Skeletal muscle satellite cell (primary cell): ENCODE measurements at regions not wholly inside any gene's neighbourhood (a gene's known extent, or its start where the extent isn't known, plus 50 kb on each side); places are given as distances from the start of the nearest gene placed in this dataset.

Experiments used
- H3K27me3 ChIP-seq: 2 replicates; pipeline ENCODE4 v1.7.0; 2013; ENCODE audit warnings: low read length; ENCODE audit not compliant: control insufficient read depth, insufficient read depth
- H3K36me3 ChIP-seq: 2 replicates; pipeline ENCODE4 v1.7.0; 2013; ENCODE audit warnings: mild to moderate bottlenecking, control low read depth, low read length; ENCODE audit not compliant: insufficient read depth
- H3K4me1 ChIP-seq: 2 replicates; pipeline ENCODE4 v1.7.0; 2013; ENCODE audit warnings: low read length; ENCODE audit not compliant: control insufficient read depth, insufficient read depth
- H3K4me2 ChIP-seq: 2 replicates; pipeline ENCODE4 v1.7.0; 2013; ENCODE audit warnings: mild to moderate bottlenecking, low read length
- H3K4me3 ChIP-seq: 2 replicates; pipeline ENCODE4 v1.7.0; 2013; ENCODE audit warnings: low read length
- H3K9ac ChIP-seq: 2 replicates; pipeline ENCODE4 v1.7.0; 2013; ENCODE audit warnings: mild to moderate bottlenecking, low read depth, low read length, moderate library complexity
- H3K9me3 ChIP-seq: replicated peaks from 2 replicates; pipeline ENCODE4 v1.7.0; 2013; ENCODE audit warnings: mild to moderate bottlenecking, control low read depth, low read length

GRCh38 chr2:129465045-129465444 lies 514.4 kb upstream of the RAB6C start:
- H3K4me2 ChIP-seq: no peak overlapping the region
- no peak overlapping the region for H3K4me3 ChIP-seq
- no peaks in the 10 kb centered on the region for H3K27me3 ChIP-seq
- H3K9ac ChIP-seq: no peak overlapping the region
- no peaks in the 10 kb centered on the region for H3K4me1 ChIP-seq
- H3K9me3 ChIP-seq: peaks cover 31% of the 10 kb centered on the region
- no peaks in the 10 kb centered on the region for H3K36me3 ChIP-seq

DNA sequence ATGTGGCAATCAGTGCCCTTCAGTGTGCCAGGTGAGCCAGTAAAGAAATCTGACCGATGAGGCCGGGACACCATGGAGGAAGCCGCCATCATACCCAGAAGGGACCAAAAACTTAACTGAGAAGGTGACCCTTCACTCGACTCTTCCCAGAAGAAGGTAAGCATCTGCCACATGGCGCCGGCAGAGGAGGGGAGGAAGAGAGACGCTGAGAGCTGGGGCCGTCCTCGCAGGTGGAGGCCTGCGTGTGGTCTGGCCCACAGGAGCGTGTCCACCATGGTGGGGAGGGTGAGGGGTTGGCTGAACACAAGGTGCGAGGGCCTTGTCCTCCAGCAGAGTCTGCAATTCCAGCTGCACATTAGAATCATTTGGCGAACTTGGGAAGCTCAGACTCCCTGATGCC lies 513.1 kb upstream of the RAB6C start:
- no peak overlapping the region for H3K4me3 ChIP-seq
- no peaks in the 10 kb centered on the region for H3K36me3 ChIP-seq
- no peak overlapping the region for H3K9ac ChIP-seq
- no peaks in the 10 kb centered on the region for H3K4me1 ChIP-seq
- peaks cover 31% of the 10 kb centered on the region for H3K9me3 ChIP-seq
- no peak overlapping the region for H3K4me2 ChIP-seq
- H3K27me3 ChIP-seq: no peaks in the 10 kb centered on the region

DNA sequence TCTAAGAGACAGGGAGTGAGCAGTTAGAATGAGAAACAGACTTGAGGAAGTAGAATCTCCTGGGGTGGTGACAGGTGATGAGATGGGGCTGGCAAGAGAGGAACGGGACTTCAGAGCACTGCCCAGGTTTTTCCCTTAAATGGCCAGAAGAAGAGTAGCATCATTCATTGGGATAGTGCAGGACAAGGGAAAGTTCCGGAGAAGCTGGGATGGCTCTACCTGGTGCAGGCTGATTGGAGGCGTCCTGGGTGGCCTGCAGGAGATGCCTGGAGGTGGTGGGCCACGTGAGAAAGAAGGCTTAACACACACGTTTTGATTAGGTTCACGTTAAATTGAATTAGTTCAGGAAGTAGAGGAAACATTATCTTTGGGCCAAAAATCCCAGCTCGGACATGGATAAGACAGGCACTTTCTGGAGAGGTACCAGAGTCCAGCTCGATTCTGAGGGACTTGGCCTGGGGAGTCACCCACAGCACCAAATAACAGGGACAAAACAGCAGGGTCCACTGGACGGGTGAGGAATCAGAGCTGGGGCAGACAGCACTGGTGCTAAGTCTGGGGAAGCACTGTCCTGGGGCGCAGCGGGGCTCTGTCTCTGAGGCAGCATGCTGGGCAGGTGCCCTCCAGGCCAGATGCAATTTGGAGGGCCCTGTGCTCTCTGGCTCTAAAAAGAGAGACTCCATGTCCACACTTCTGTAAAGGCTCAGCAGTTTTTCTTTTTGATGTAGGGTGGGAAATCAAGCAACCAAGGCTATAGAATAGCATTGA lies 512.3 kb upstream of the RAB6C start:
- Histone ChIP-seq H3K4me2 (no peak overlapping the region), H3K36me3 (no peaks in the 10 kb centered on the region), H3K4me1 (no peaks in the 10 kb centered on the region), H3K4me3 (no peak overlapping the region), H3K9me3 (peaks cover 24% of the 10 kb centered on the region), H3K27me3 (no peaks in the 10 kb centered on the region), H3K9ac (no peak overlapping the region)

- Histone ChIP-seq H3K4me3 (no peak overlapping the region), H3K4me1 (no peaks in the 10 kb centered on the region), H3K27me3 (no peaks in the 10 kb centered on the region), H3K4me2 (no peak overlapping the region), H3K36me3 (no peaks in the 10 kb centered on the region), H3K9me3 (peaks cover 24% of the 10 kb centered on the region), H3K9ac (no peak overlapping the region)
Measured at GRCh38 chr2:129467941-129468340, 511.5 kb upstream of the RAB6C start.

DNA sequence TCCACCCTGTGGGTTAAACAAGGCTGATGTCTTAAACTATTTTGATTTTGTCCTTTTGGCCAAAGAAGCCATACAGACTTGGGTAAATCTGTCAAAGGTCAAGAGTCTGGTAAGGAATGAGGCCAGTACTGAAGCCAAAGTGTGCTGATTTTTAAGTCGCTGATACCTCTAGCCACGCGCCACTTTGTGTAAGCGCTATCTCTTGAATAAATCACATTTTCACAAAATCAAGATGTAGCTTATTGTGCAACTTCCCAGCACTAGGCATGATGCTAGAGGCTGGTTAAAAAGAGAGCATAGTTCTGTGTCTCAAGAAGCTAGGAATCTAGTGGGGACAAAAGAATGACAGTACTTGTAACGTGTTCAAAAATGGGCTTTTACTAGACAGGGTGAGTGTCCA lies 510.6 kb upstream of the RAB6C start:
- Histone ChIP-seq H3K4me3 (no peak overlapping the region), H3K4me1 (no peaks in the 10 kb centered on the region)

GRCh38 chr2:129469389-129469788 lies 510.1 kb upstream of the RAB6C start:
- H3K4me1 ChIP-seq: no peaks in the 10 kb centered on the region
- no peaks in the 10 kb centered on the region for H3K36me3 ChIP-seq
- H3K4me3 ChIP-seq: no peak overlapping the region
- H3K4me2 ChIP-seq: no peak overlapping the region
- no peaks in the 10 kb centered on the region for H3K27me3 ChIP-seq
- no peak overlapping the region for H3K9ac ChIP-seq
- H3K9me3 ChIP-seq: peaks cover 22% of the 10 kb centered on the region

More for the DNA sequence above, 510.6 kb upstream of the RAB6C start:
- Histone ChIP-seq H3K36me3 (no peaks in the 10 kb centered on the region), H3K27me3 (no peaks in the 10 kb centered on the region), H3K9ac (no peak overlapping the region), H3K4me2 (no peak overlapping the region), H3K9me3 (peaks cover 24% of the 10 kb centered on the region)

GRCh38 chr2:129469871-129470270 lies 509.6 kb upstream of the RAB6C start:
- Histone ChIP-seq H3K36me3 (no peaks in the 10 kb centered on the region), H3K4me3 (no peak overlapping the region), H3K9me3 (peaks cover 17% of the 10 kb centered on the region), H3K27me3 (no peaks in the 10 kb centered on the region), H3K4me2 (no peak overlapping the region), H3K4me1 (no peaks in the 10 kb centered on the region), H3K9ac (no peak overlapping the region)

DNA sequence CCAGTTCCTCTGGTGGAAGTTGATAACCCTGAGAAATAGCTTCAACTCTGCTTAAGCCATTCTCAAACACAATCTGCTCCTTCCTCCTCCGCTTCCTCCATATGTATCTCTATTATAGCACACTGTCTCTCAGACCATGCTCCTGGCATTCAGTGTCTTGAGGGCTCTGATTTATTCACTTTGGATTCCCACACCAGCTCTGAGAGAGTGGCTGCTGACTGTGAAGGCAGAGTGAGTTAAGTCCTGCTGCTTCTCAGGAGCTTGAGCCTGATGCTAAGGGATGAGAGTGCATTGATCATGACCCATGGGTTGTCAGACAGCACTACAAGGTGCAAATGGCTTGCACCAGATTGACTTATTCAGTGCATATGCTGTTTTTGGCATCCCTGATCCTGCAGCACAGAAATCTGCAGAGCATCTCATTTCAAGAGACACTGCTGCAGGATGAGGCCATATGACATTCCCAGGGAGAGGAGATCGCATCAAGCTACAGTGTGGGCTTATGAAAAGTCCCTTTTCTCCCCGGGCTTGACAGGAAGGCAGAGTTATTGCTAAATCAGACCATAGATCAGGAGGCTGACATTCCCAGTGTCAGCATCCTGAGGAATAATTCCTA lies 500.5 kb upstream of the RAB6C start:
- Histone ChIP-seq H3K36me3 (no peaks in the 10 kb centered on the region), H3K4me1 (no peaks in the 10 kb centered on the region)

DNA sequence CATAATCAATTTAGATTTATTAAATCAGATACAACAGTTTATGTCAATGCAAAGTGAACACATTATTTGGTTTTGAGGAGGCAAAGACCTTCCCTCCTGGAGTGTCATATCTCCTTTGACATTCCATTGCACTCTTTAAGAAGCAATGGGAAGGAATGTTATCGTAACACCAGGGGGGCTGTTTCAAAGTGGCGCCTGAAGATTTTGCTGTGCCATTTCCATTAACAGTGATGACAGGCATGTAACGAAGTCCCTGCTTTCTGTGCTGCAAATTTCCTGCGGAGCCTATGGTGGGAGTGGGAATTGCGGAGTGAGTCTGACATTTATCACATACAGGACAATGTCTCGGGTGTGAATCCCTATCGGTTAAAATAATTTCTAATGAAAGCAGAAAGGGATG lies 499.6 kb upstream of the RAB6C start:
- peaks cover 9% of the 10 kb centered on the region for H3K9me3 ChIP-seq
- H3K9ac ChIP-seq: no peak overlapping the region
- H3K4me1 ChIP-seq: no peaks in the 10 kb centered on the region
- H3K27me3 ChIP-seq: no peaks in the 10 kb centered on the region
- H3K4me3 ChIP-seq: no peak overlapping the region
- no peaks in the 10 kb centered on the region for H3K36me3 ChIP-seq
- no peak overlapping the region for H3K4me2 ChIP-seq

More for the DNA sequence above, 500.5 kb upstream of the RAB6C start:
- H3K27me3 ChIP-seq: no peaks in the 10 kb centered on the region
- peaks cover 7% of the 10 kb centered on the region for H3K9me3 ChIP-seq
- H3K4me3 ChIP-seq: no peak overlapping the region
- no peak overlapping the region for H3K4me2 ChIP-seq
- H3K9ac ChIP-seq: no peak overlapping the region

DNA sequence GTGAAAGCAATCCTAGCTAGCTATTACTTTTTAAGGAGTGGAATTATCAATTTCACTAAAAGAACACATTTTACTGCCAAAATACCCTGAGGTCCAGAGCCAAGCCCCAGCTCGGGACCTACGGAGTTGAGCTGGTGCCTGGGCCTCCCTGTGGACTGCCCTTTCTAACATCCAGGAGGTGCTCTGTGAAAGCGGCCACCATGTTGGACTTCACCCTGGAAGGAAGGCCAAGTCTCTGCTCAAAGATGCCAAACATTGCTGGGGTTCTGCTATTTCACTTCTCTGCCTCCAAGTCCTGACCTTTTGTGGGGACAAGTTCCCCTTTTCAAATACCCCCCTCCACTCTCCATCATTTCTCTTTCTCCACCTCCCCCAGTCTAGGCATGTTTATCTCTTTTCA lies 498.7 kb upstream of the RAB6C start:
- no peaks in the 10 kb centered on the region for H3K36me3 ChIP-seq
- H3K9ac ChIP-seq: no peak overlapping the region
- no peaks in the 10 kb centered on the region for H3K4me1 ChIP-seq
- no peak overlapping the region for H3K4me2 ChIP-seq
- no peak overlapping the region for H3K4me3 ChIP-seq
- peaks cover 12% of the 10 kb centered on the region for H3K9me3 ChIP-seq
- no peaks in the 10 kb centered on the region for H3K27me3 ChIP-seq

- H3K4me2 ChIP-seq: no peak overlapping the region
- H3K4me1 ChIP-seq: no peaks in the 10 kb centered on the region
- H3K36me3 ChIP-seq: no peaks in the 10 kb centered on the region
- no peak overlapping the region for H3K4me3 ChIP-seq
- no peak overlapping the region for H3K9ac ChIP-seq
- peaks cover 20% of the 10 kb centered on the region for H3K9me3 ChIP-seq
- no peaks in the 10 kb centered on the region for H3K27me3 ChIP-seq
Measured at GRCh38 chr2:129481306-129482219, 497.9 kb upstream of the RAB6C start.
